ENCODE measurements at regions not wholly inside any gene's neighbourhood (a gene's known extent, or its start where the extent isn't known, plus 50 kb on each side); places are given as distances from the start of the nearest gene placed in this dataset.
"Not testable (repeated sequence)": the region's sequence is repeated elsewhere in the genome, so short reads cannot be mapped to it uniquely, and the experiment has no call there.

- no peak for DNase-seq (ENCODE audit: low spot score)
These were observed 295.4 kb upstream of the USP25 start for GRCh38 chr21:15434163-15434905.

GRCh38 chr21:15436031-15436430 is 293.8 kb upstream of the USP25 start:
- no peak for DNase-seq (ENCODE audit: low spot score)

GRCh38 chr21:15437883-15438282 is 291.9 kb upstream of the USP25 start:
- DNase-seq (ENCODE audit: low spot score) = no peak

GRCh38 chr21:15439726-15440125 is 290.1 kb upstream of the USP25 start:
- DNase-seq (ENCODE audit: low spot score) = no peak

- no peak for DNase-seq (ENCODE audit: low spot score)
These were observed 288.7 kb upstream of the USP25 start for GRCh38 chr21:15441060-15441493.

- no peak for DNase-seq (ENCODE audit: low spot score)
These were observed 287.8 kb upstream of the USP25 start for GRCh38 chr21:15441992-15442391.

GRCh38 chr21:15442743-15443469 is 286.9 kb upstream of the USP25 start:
- no peak for DNase-seq (ENCODE audit: low spot score)

GRCh38 chr21:15443740-15444117 is 286.1 kb upstream of the USP25 start:
- no peak for DNase-seq (ENCODE audit: low spot score)

GRCh38 chr21:15444118-15444960 is 285.4 kb upstream of the USP25 start:
- no peak for DNase-seq (ENCODE audit: low spot score)

GRCh38 chr21:15445327-15445726 is 284.5 kb upstream of the USP25 start:
- no peak for DNase-seq (ENCODE audit: low spot score)

GRCh38 chr21:15446223-15446622 is 283.6 kb upstream of the USP25 start:
- no peak for DNase-seq (ENCODE audit: low spot score)

- DNase-seq (ENCODE audit: low spot score) = no peak
These were observed 280.2 kb upstream of the USP25 start for GRCh38 chr21:15449556-15449955.

GRCh38 chr21:15453261-15453660 is 276.5 kb upstream of the USP25 start:
- DNase-seq (ENCODE audit: low spot score) = no peak

- DNase-seq (ENCODE audit: low spot score) = not testable (repeated sequence)
These were observed 276.0 kb upstream of the USP25 start for GRCh38 chr21:15453785-15454184.

GRCh38 chr21:15454931-15455330 is 274.9 kb upstream of the USP25 start:
- DNase-seq (ENCODE audit: low spot score) = not testable (repeated sequence)

- DNase-seq (ENCODE audit: low spot score) = no peak
These were observed 273.8 kb upstream of the USP25 start for GRCh38 chr21:15455819-15456462.

- no peak for DNase-seq (ENCODE audit: low spot score)
These were observed 271.8 kb upstream of the USP25 start for GRCh38 chr21:15457965-15458364.

- DNase-seq (ENCODE audit: low spot score) = no peak
These were observed 267.7 kb upstream of the USP25 start for GRCh38 chr21:15462092-15462491.

- no peak for DNase-seq (ENCODE audit: low spot score)
These were observed 263.5 kb upstream of the USP25 start for GRCh38 chr21:15466329-15466728.

GRCh38 chr21:15468368-15468767 is 261.4 kb upstream of the USP25 start:
- DNase-seq (ENCODE audit: low spot score) = no peak

- DNase-seq (ENCODE audit: low spot score) = no peak
These were observed 257.4 kb upstream of the USP25 start for GRCh38 chr21:15472108-15473040.

Measured in AG20443 (cell line).